ENCODE measurements at regions not wholly inside any gene's neighbourhood (a gene's known extent, or its start where the extent isn't known, plus 50 kb on each side); places are given as distances from the start of the nearest gene placed in this dataset.

DNA sequence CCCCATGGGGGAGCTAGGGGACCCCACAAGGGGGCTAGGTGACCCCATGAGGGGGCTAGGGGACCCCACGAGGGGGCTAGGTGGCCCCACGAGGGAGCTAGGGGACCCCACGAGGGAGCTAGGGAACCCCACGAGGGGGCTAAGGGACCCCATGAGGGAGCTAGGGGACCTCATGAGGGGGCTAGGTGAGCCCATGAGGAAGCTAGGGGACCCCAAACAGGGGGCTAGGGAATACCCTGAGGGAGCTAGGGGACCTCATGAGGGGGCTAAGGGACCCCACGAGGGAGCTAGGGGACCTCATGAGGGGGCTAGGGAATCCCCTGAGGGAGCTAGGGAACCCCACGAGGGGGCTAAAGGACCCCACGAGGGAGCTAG is 50.5 kb upstream of the DMRTB1 start:
- TF ChIP-seq POLR2A (IDR thresholded peaks at IDR 0.05; ENCODE audit: low read depth, low read length): no peak
- no peak for TF ChIP-seq TAF1 (IDR thresholded peaks at IDR 0.05; ENCODE audit: borderline replicate concordance, low read depth, low read length)

All from GM12892 (cell line).